ENCODE measurements at regions not wholly inside any gene's neighbourhood (a gene's known extent, or its start where the extent isn't known, plus 50 kb on each side); places are given as distances from the start of the nearest gene placed in this dataset.
"Not testable (repeated sequence)": the region's sequence is repeated elsewhere in the genome, so short reads cannot be mapped to it uniquely, and the experiment has no call there.

DNA sequence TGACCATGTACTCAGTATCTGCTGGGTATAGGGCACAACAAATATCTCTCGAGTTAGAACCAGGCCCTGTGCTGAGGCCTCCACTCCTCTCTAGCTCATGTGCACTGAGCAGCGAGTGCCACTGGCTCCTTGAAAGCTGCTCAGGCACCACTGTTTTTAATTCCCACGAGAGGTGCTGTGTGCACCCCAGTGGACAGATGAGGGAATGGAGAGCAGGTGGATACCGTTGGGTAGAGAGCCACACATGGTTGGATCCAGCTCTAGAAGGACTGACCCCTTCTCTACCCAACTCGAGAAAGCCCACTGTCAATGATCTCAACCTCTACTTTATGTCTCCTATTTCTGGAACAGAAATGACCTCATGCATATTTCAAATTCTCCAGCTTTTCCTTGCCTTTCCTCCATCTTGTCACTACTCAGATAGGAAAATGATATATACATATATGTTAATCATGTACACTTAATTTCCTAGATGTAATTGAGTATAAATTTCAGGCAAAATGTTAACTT is 66.6 kb upstream of the SOX11 start:
- TF ChIP-seq POLR2A (IDR thresholded peaks at IDR 0.05; ENCODE audit: low read length); GATA1 (IDR thresholded peaks at IDR 0.05; ENCODE audit: low read depth, low read length): not testable (repeated sequence)
